ENCODE measurements at regions not wholly inside any gene's neighbourhood (a gene's known extent, or its start where the extent isn't known, plus 50 kb on each side); places are given as distances from the start of the nearest gene placed in this dataset.

DNA sequence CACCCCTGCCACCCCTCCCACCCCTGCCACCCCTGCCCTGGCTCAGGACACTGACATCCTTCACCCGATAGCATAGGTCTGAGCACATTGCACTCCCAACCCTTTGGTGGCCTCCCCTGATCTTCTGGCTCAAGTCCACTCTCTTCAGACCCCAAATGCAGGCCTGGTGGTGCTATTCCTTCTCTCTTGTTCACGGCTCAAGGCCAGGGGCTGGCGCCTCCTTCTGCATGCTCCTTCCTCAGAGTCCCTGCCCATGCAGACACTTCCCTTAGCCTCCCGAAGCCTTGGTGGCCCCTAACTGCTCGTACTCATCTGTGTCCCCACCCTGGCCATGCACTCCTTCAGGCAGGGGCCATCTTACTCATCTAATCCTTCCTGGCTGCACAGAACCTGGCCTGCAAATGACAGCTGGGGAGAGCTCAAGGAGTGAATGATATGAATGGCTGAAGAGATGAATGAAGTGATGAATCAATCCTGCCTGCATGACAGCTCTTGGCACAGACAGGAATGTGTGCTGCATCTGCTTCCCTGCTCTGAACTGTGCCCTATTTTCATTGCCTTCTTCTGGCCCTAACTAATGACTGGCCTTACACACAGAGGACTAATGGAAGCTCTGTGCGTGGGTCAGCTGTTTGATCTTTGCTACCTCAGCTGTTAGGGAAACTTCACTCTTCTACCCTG lies 290.8 kb downstream of the DYSF start:
- TF ChIP-seq, protein P1, sequence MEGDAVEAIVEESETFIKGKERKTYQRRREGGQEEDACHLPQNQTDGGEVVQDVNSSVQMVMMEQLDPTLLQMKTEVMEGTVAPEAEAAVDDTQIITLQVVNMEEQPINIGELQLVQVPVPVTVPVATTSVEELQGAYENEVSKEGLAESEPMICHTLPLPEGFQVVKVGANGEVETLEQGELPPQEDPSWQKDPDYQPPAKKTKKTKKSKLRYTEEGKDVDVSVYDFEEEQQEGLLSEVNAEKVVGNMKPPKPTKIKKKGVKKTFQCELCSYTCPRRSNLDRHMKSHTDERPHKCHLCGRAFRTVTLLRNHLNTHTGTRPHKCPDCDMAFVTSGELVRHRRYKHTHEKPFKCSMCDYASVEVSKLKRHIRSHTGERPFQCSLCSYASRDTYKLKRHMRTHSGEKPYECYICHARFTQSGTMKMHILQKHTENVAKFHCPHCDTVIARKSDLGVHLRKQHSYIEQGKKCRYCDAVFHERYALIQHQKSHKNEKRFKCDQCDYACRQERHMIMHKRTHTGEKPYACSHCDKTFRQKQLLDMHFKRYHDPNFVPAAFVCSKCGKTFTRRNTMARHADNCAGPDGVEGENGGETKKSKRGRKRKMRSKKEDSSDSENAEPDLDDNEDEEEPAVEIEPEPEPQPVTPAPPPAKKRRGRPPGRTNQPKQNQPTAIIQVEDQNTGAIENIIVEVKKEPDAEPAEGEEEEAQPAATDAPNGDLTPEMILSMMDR (IDR thresholded peaks at IDR 0.05) = no peak
- TF ChIP-seq POLR2A (IDR thresholded peaks at IDR 0.05) = no peak
- no peak for TF ChIP-seq POLR2AphosphoS5 (IDR thresholded peaks at IDR 0.05)
- TF ChIP-seq EP300 (IDR thresholded peaks at IDR 0.05) = no peak
